ENCODE measurements at regions not wholly inside any gene's neighbourhood (a gene's known extent, or its start where the extent isn't known, plus 50 kb on each side); places are given as distances from the start of the nearest gene placed in this dataset.

GRCh38 chr6:153956808-153957207 is 82.2 kb upstream of the OPRM1 start:
- no peak overlapping the region for H3K4me3 ChIP-seq (ENCODE audit: low read depth, low read length)
- no peak overlapping the region for H3K27ac ChIP-seq
- peak; percentile 46 for DNase-seq
- TF ChIP-seq CTCF (IDR thresholded peaks at IDR 0.05; ENCODE audit: low read depth, low read length, missing control alignments) = no peak
- in situ Hi-C loops (cut with HindIII; ENCODE audit: low pct_ligation_motif_present, low sequenced_read_pairs) = no loop called here
- H3K27me3 ChIP-seq (replicated peaks) = no peaks in the 10 kb centered on the region
- H3K36me3 ChIP-seq (replicated peaks) = no peaks in the 10 kb centered on the region

GRCh38 chr6:153949616-153950015 is 89.4 kb upstream of the OPRM1 start:
- no peak for TF ChIP-seq CTCF (IDR thresholded peaks at IDR 0.05; ENCODE audit: low read depth, low read length, missing control alignments)
- H3K36me3 ChIP-seq (replicated peaks) = no peaks in the 10 kb centered on the region
- no peak overlapping the region for H3K27ac ChIP-seq
- in situ Hi-C loops (cut with HindIII; ENCODE audit: low pct_ligation_motif_present, low sequenced_read_pairs) = no loop called here
- DNase-seq = no peak
- H3K27me3 ChIP-seq (replicated peaks) = no peaks in the 10 kb centered on the region
- no peak overlapping the region for H3K4me3 ChIP-seq (ENCODE audit: low read depth, low read length)

DNA sequence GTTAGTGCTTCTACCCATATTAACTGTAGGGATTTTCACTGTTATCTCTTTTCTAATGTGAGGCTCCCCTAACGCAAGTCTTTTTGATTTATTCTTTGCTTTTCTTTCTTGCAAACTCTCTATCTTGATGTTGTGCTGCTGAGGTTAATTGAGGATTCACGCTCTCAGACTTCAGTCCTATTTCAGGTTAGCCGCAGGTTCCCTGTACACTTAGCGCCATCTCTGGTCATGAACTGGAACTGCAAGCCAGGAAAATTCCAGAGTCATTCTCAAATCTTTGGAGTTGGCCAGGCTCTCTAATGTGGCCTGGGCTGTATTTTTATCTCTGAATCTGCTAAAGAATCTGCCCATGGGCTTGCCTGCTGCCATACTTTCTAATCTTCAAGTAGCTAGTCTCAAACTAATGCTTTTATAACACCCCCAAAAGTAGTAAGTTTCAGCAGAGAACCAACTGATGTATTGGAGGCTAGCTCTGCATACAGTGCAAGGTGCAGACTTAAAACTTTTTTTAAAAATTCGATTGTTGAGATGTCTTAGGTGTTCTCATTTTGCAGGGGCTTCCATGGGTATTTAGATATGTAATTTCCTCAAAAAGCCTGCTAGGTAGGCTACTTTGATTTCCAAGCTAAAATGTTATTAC is 91.1 kb upstream of the OPRM1 start:
- Histone ChIP-seq H3K36me3 (replicated peaks) (no peaks in the 10 kb centered on the region), H3K4me3 (ENCODE audit: low read depth, low read length) (no peak overlapping the region), H3K27ac (no peak overlapping the region), H3K27me3 (replicated peaks) (no peaks in the 10 kb centered on the region)
- peak; percentile 46 for DNase-seq
- peak; percentile 96 for TF ChIP-seq CTCF (IDR thresholded peaks at IDR 0.05; ENCODE audit: low read depth, low read length, missing control alignments)
- in situ Hi-C loops (cut with HindIII; ENCODE audit: low pct_ligation_motif_present, low sequenced_read_pairs) = no loop called here

- TF ChIP-seq CTCF (IDR thresholded peaks at IDR 0.05; ENCODE audit: low read depth, low read length, missing control alignments) = no peak
- no peak for DNase-seq
- H3K36me3 ChIP-seq (replicated peaks) = no peaks in the 10 kb centered on the region
- H3K4me3 ChIP-seq (ENCODE audit: low read depth, low read length) = no peak overlapping the region
- H3K27me3 ChIP-seq (replicated peaks) = no peaks in the 10 kb centered on the region
- H3K27ac ChIP-seq = no peak overlapping the region
- in situ Hi-C loops (cut with HindIII; ENCODE audit: low pct_ligation_motif_present, low sequenced_read_pairs) = no loop called here
Measured at GRCh38 chr6:153944201-153944600, 94.8 kb upstream of the OPRM1 start.

DNA sequence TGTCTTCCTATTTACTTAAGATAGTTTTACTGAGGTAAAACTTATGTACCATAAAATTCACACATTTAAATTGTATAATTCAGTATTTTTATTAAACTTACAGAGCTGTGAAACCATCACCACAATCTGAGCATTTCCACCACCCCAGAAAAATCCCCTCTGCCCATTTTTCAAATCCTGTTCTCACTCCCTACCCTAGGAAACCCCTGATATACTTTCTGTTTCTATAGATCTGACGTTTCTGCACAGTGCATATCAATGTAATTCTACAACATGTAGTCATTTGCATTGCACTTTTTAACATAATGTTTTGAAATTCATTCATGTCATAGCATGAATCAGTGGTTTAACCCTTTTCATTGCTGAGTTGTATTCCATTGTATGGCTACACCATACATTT is 96.7 kb upstream of the OPRM1 start:
- DNase-seq = no peak
- Histone ChIP-seq H3K36me3 (replicated peaks) (no peaks in the 10 kb centered on the region), H3K27ac (no peak overlapping the region), H3K27me3 (replicated peaks) (no peaks in the 10 kb centered on the region), H3K4me3 (ENCODE audit: low read depth, low read length) (no peak overlapping the region)
- in situ Hi-C loops (cut with HindIII; ENCODE audit: low pct_ligation_motif_present, low sequenced_read_pairs) = no loop called here
- no peak for TF ChIP-seq CTCF (IDR thresholded peaks at IDR 0.05; ENCODE audit: low read depth, low read length, missing control alignments)

GRCh38 chr6:153941768-153942167 is 97.3 kb upstream of the OPRM1 start:
- Histone ChIP-seq H3K27me3 (replicated peaks) (no peaks in the 10 kb centered on the region), H3K4me3 (ENCODE audit: low read depth, low read length) (no peak overlapping the region), H3K27ac (no peak overlapping the region), H3K36me3 (replicated peaks) (no peaks in the 10 kb centered on the region)
- in situ Hi-C loops (cut with HindIII; ENCODE audit: low pct_ligation_motif_present, low sequenced_read_pairs) = no loop called here
- no peak for TF ChIP-seq CTCF (IDR thresholded peaks at IDR 0.05; ENCODE audit: low read depth, low read length, missing control alignments)
- no peak for DNase-seq
